ENCODE measurements at regions not wholly inside any gene's neighbourhood (a gene's known extent, or its start where the extent isn't known, plus 50 kb on each side); places are given as distances from the start of the nearest gene placed in this dataset.

GRCh38 chr5:13354611-13355010 lies 589.9 kb downstream of the DNAH5 start:
- TF ChIP-seq CTCF (IDR thresholded peaks at IDR 0.05) (no peak), POLR2A (IDR thresholded peaks at IDR 0.05) (no peak)

Measured in body of pancreas (tissue), 4 donors.